Uterus (tissue), 3 donors: ENCODE measurements at regions not wholly inside any gene's neighbourhood (a gene's known extent, or its start where the extent isn't known, plus 50 kb on each side); places are given as distances from the start of the nearest gene placed in this dataset.

Source experiments
- DNase-seq, 2 donors: peaks; one replicate each; pipeline ENCODE4 v3.0.0-alpha.2; 2019 to 2020
- H3K27ac ChIP-seq, 2 donors: fragments of 200-600 bp; sonication (generic); 1 replicate in 1 of 2; 2 replicates in 1 of 2; pipeline ENCODE4 v1.5.1; 2016 to 2018
- H3K27me3 ChIP-seq, 2 donors: fragments of 200-600 bp; sonication (generic); one replicate each; pipeline ENCODE4 v1.5.1; 2018 to 2019; ENCODE audit warnings: control low read depth in 1 of 2
- H3K36me3 ChIP-seq, 2 donors: fragments of 200-600 bp; sonication (generic); one replicate each; pipeline ENCODE4 v1.5.1; 2019; ENCODE audit warnings: control low read depth in 1 of 2
- H3K4me1 ChIP-seq, 2 donors: fragments of 200-600 bp; sonication (generic); one replicate each; pipeline ENCODE4 v1.5.1; 2018 to 2019; ENCODE audit warnings: control low read depth in 1 of 2
- H3K4me3 ChIP-seq, 2 donors: fragments of 200-600 bp; sonication (generic); 1 replicate in 1 of 2; 2 replicates in 1 of 2; pipeline ENCODE4 v1.5.1; 2018 to 2019; ENCODE audit warnings: mild to moderate bottlenecking in 1 of 2
- H3K9me3 ChIP-seq, 2 donors: fragments of 200-600 bp; sonication (generic); one replicate each; pipeline ENCODE4 v1.5.1; 2019; ENCODE audit warnings: control low read depth in 1 of 2
- CTCF ChIP-seq, 4 experiments: fragments of 200-600 bp in 2 of 4; fragments of 450-650 bp in 2 of 4; sonication (generic) in 2 of 4; IDR thresholded peaks; one replicate each; pipeline ENCODE4 v1.5.1; 2016 to 2019; ENCODE audit warnings: antibody characterized with exemption in 4 of 4, mild to moderate bottlenecking in 2 of 4, moderate library complexity in 1 of 4
- POLR2A ChIP-seq, 2 donors: fragments of 450-650 bp; IDR thresholded peaks; one replicate each; pipeline ENCODE4 v1.6.1; 2016; ENCODE audit warnings: antibody characterized with exemption in 2 of 2, mild to moderate bottlenecking in 1 of 2, moderate library complexity in 1 of 2
- intact Hi-C: fragments of 100-400 bp; cut with DNase I; formaldehyde crosslinking; loops from one replicate; pipeline ENCODE4 v1.15.1; 2023; ENCODE audit warnings: low total_unique reads
- donor health status: DM: yes; HTN: yes; CAD: no.

DNA sequence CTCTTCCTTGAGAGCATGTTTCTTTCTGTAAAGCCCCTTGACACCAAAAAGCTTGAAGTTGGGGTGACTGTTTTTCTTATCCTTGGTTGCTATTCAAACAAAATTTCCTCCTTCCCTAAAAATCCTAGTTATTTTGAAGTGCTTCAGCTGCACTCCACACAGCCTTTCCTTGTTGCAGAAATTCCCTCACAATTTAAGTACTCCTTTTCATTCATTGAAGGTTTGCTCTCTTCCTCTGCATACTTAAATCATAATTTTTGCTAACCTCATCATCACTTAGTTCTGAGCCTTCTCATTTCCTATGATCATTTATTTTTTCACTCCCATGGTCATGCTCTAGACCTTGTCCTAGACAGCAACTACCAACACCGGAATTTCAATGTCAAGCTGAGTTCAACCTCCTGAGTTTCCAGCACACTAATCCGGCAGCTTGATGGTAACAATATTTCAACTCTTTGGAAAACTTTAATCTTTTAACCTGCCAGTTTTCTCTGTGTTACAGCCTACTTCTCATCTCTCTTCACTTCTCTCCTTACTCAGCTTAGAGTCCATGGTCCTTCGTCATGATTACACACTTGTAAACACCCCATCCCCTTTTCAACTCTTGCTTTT is 78.7 kb upstream of the ACTBL2 start:
- Histone ChIP-seq H3K27ac (no peak overlapping the region), H3K9me3 (no peaks in the 10 kb centered on the region), H3K27me3 (no peaks in the 10 kb centered on the region), H3K4me1 (no peaks in the 10 kb centered on the region), H3K36me3 (no peaks in the 10 kb centered on the region), H3K4me3 (no peak overlapping the region)
- intact Hi-C loops = no loop called here
- no peak for DNase-seq
- TF ChIP-seq POLR2A (IDR thresholded peaks at IDR 0.05) = no peak
- TF ChIP-seq CTCF (IDR thresholded peaks at IDR 0.05) = no peak

DNA sequence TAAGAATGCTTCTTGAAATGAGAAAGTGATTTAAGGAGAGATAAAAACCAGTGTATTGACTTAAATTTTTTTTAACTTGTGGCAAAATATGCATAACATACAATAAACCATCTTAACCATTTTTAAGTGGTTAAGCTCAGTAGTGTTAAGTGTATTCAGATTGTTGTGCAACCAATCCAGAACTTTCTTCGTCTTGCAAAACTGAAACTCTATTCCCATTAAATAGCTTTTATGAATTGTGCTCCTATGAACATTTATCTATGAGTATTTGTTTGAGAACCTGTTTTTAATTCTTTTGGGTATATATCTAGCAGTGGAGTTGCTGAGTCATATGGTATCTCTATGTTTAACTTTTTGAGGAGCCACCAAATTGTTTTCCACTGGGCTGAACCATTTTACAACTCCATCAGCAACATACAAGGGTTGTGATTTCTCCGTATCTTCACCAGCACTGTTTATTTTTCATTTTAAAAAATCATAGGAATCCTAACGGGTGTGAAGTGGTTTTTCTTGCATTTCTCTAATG is 76.6 kb upstream of the ACTBL2 start:
- Histone ChIP-seq H3K27me3 (no peaks in the 10 kb centered on the region), H3K36me3 (no peaks in the 10 kb centered on the region), H3K4me3 (no peak overlapping the region), H3K9me3 (no peaks in the 10 kb centered on the region), H3K27ac (no peak overlapping the region), H3K4me1 (no peaks in the 10 kb centered on the region)
- intact Hi-C loops = no loop called here
- TF ChIP-seq CTCF (IDR thresholded peaks at IDR 0.05) (no peak), POLR2A (IDR thresholded peaks at IDR 0.05) (no peak)
- DNase-seq = no peak

- Histone ChIP-seq H3K9me3 (no peaks in the 10 kb centered on the region), H3K4me3 (no peak overlapping the region), H3K27ac (no peak overlapping the region), H3K36me3 (no peaks in the 10 kb centered on the region), H3K27me3 (no peaks in the 10 kb centered on the region), H3K4me1 (no peaks in the 10 kb centered on the region)
- intact Hi-C loops = no loop called here
- TF ChIP-seq POLR2A (IDR thresholded peaks at IDR 0.05) (no peak), CTCF (IDR thresholded peaks at IDR 0.05) (no peak)
- DNase-seq = no peak
Observed at GRCh38 chr5:57552033-57552432, 69.4 kb upstream of the ACTBL2 start.

DNA sequence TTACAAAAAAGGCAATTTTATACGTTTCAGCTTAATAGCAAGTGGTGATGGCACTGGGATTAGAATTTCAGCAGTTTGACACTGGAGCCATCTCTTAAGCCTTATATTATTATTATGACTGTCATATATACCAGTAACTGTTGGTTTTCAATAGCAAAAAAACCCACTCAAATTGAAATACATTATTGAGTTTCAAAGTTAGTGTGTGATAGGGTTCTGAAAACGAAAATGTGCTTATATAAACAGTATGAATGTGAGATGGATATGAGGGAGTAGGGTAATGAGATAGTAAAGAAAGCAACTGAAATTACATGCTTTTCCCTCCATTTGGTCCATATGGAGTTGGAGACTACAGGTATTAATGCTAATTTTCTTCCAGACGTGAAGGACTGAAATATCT is 68.6 kb upstream of the ACTBL2 start:
- Histone ChIP-seq H3K27me3 (no peaks in the 10 kb centered on the region), H3K4me1 (no peaks in the 10 kb centered on the region), H3K36me3 (no peaks in the 10 kb centered on the region), H3K9me3 (no peaks in the 10 kb centered on the region), H3K27ac (no peak overlapping the region), H3K4me3 (no peak overlapping the region)
- TF ChIP-seq CTCF (IDR thresholded peaks at IDR 0.05) (no peak), POLR2A (IDR thresholded peaks at IDR 0.05) (no peak)
- intact Hi-C loops = no loop called here
- no peak for DNase-seq

DNA sequence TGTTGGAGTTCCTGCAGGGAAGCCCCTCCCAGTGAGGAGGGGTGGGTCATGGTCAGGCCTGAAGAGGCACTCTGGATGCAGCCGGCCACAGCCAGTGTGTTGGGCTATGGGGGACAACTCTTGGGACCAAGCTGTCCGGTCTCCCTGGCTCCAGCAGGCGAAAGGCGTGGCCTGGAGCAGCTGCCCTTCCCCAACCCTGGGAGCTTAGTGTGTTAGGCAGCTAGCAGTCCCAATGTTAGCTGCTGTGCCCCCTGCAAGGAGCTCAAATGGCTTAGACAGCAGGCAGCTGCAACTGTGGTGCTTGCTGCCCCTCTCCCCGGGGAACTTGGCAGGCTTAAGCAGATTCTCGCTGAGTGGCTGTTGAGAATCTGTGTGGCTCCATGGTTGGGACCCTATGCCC is 67.5 kb upstream of the ACTBL2 start:
- H3K27ac ChIP-seq = no peak overlapping the region
- H3K36me3 ChIP-seq = no peaks in the 10 kb centered on the region
- H3K4me3 ChIP-seq = no peak overlapping the region
- intact Hi-C loops = no loop called here
- no peak for DNase-seq
- TF ChIP-seq CTCF (IDR thresholded peaks at IDR 0.05) = no peak
- TF ChIP-seq POLR2A (IDR thresholded peaks at IDR 0.05) = no peak
- H3K4me1 ChIP-seq = no peaks in the 10 kb centered on the region
- H3K27me3 ChIP-seq = no peaks in the 10 kb centered on the region
- H3K9me3 ChIP-seq = no peaks in the 10 kb centered on the region
